NK-92 treated with Interleukin-12 subunit alpha and Interleukin-12 subunit beta, amount 100 ng/mL, for 24 hours (cell line): ENCODE measurements at regions not wholly inside any gene's neighbourhood (a gene's known extent, or its start where the extent isn't known, plus 50 kb on each side); places are given as distances from the start of the nearest gene placed in this dataset.
"Not testable (repeated sequence)": the region's sequence is repeated elsewhere in the genome, so short reads cannot be mapped to it uniquely, and the experiment has no call there.

Experiments used
- DNase-seq: peaks from one replicate; lab custom pipeline; 2025; lab: John Stamatoyannopoulos, UW

GRCh38 chr4:43435291-43435690, 542.8 kb downstream of the GRXCR1 start:
- DNase-seq = no peak

GRCh38 chr4:43452948-43453347, 560.4 kb downstream of the GRXCR1 start:
- DNase-seq = no peak

- no peak for DNase-seq
Measured at GRCh38 chr4:43456383-43456782, 563.9 kb downstream of the GRXCR1 start.

- no peak for DNase-seq
Measured at GRCh38 chr4:43457866-43458265, 565.4 kb downstream of the GRXCR1 start.

GRCh38 chr4:43458293-43458692, 565.8 kb downstream of the GRXCR1 start:
- no peak for DNase-seq

- DNase-seq = no peak
Measured at GRCh38 chr4:43471950-43472349, 579.4 kb downstream of the GRXCR1 start.

GRCh38 chr4:43481526-43481925, 589.0 kb downstream of the GRXCR1 start:
- DNase-seq = no peak

- DNase-seq = no peak
Measured at GRCh38 chr4:43485196-43485595, 592.7 kb downstream of the GRXCR1 start.

- DNase-seq = no peak
Measured at GRCh38 chr4:43496188-43496587, 603.7 kb downstream of the GRXCR1 start.

- DNase-seq = no peak
Measured at GRCh38 chr4:43496602-43497001, 604.1 kb downstream of the GRXCR1 start.

- DNase-seq = not testable (repeated sequence)
Measured at GRCh38 chr4:43505823-43506222, 613.3 kb downstream of the GRXCR1 start.

- DNase-seq = no peak
Measured at GRCh38 chr4:43512253-43512652, 619.7 kb downstream of the GRXCR1 start.

- no peak for DNase-seq
Measured at GRCh38 chr4:43525646-43526045, 633.1 kb downstream of the GRXCR1 start.

GRCh38 chr4:43547561-43547960, 655.0 kb downstream of the GRXCR1 start:
- no peak for DNase-seq

- DNase-seq = no peak
Measured at GRCh38 chr4:43550981-43551627, 658.6 kb downstream of the GRXCR1 start.

- DNase-seq = no peak
Measured at GRCh38 chr4:43556262-43556661, 663.7 kb downstream of the GRXCR1 start.

GRCh38 chr4:43560047-43560446, 667.5 kb downstream of the GRXCR1 start:
- DNase-seq = no peak

GRCh38 chr4:43564107-43564506, 671.6 kb downstream of the GRXCR1 start:
- DNase-seq = no peak

- DNase-seq = no peak
Measured at GRCh38 chr4:43564591-43564990, 672.1 kb downstream of the GRXCR1 start.

- DNase-seq = no peak
Measured at GRCh38 chr4:43567644-43568043, 675.1 kb downstream of the GRXCR1 start.

GRCh38 chr4:43586813-43587212, 694.3 kb downstream of the GRXCR1 start:
- no peak for DNase-seq

- no peak for DNase-seq
Measured at GRCh38 chr4:43587758-43588157, 695.2 kb downstream of the GRXCR1 start.

GRCh38 chr4:43607400-43607799, 714.9 kb downstream of the GRXCR1 start:
- no peak for DNase-seq

- DNase-seq = no peak
Measured at GRCh38 chr4:43607827-43608461, 715.4 kb downstream of the GRXCR1 start.
